ENCODE measurements at regions not wholly inside any gene's neighbourhood (a gene's known extent, or its start where the extent isn't known, plus 50 kb on each side); places are given as distances from the start of the nearest gene placed in this dataset.

GRCh38 chr11:27263986-27264385 lies 99.0 kb downstream of the CCDC34 start:
- TF ChIP-seq POLR2AphosphoS5 (IDR thresholded peaks at IDR 0.05; ENCODE audit: low read depth, low read length) (no peak), CTCF (IDR thresholded peaks at IDR 0.05) (no peak)
